ENCODE measurements at regions not wholly inside any gene's neighbourhood (a gene's known extent, or its start where the extent isn't known, plus 50 kb on each side); places are given as distances from the start of the nearest gene placed in this dataset.

GRCh38 chr12:30874455-30875321 lies 51.9 kb upstream of the TSPAN11 start:
- no peak overlapping the region for H2AFZ ChIP-seq (ENCODE audit: low read depth, low read length)
- H3K36me3 ChIP-seq (ENCODE audit: insufficient read depth, low read length): no peaks in the 10 kb centered on the region
- H3K27me3 ChIP-seq (ENCODE audit: insufficient read depth, low read length): no peaks in the 10 kb centered on the region
- no peak overlapping the region for H3K4me3 ChIP-seq (ENCODE audit: low read length)
- no peaks in the 10 kb centered on the region for H3K4me1 ChIP-seq (ENCODE audit: insufficient read depth, low read length)
- no peaks in the 10 kb centered on the region for H3K9me3 ChIP-seq (ENCODE audit: low read length)

GRCh38 chr12:30870491-30871265 lies 55.9 kb upstream of the TSPAN11 start:
- Histone ChIP-seq H3K4me3 (ENCODE audit: low read length) (no peak overlapping the region), H3K36me3 (ENCODE audit: insufficient read depth, low read length) (no peaks in the 10 kb centered on the region), H2AFZ (ENCODE audit: low read depth, low read length) (no peak overlapping the region)

DNA sequence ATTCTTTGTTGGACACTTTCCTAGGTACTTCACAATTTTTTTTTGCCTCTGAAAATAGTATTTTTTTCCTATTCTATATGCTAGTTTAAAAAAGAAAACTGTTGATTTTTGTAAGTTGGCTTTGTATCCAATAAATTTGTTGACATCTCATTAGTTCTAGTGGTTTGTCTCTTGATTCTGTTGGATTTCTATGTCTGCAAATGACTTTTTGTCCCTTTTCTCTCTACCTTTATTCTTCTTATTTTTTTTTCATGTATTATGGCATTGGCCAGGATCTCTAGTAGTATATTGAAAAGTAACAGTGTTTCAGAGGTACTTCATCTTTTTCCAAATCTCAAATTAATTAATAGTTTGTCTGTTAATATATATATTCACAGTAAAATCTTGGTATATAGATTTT lies 59.1 kb upstream of the TSPAN11 start:
- peaks cover 3% of the 10 kb centered on the region for H3K27me3 ChIP-seq (ENCODE audit: insufficient read depth, low read length)
- H2AFZ ChIP-seq (ENCODE audit: low read depth, low read length): no peak overlapping the region
- no peaks in the 10 kb centered on the region for H3K36me3 ChIP-seq (ENCODE audit: insufficient read depth, low read length)
- no peaks in the 10 kb centered on the region for H3K4me1 ChIP-seq (ENCODE audit: insufficient read depth, low read length)
- H3K9me3 ChIP-seq (ENCODE audit: low read length): no peaks in the 10 kb centered on the region
- no peak overlapping the region for H3K4me3 ChIP-seq (ENCODE audit: low read length)

More at GRCh38 chr12:30870491-30871265, 55.9 kb upstream of the TSPAN11 start:
- Histone ChIP-seq H3K9me3 (ENCODE audit: low read length) (no peaks in the 10 kb centered on the region), H3K4me1 (ENCODE audit: insufficient read depth, low read length) (no peaks in the 10 kb centered on the region), H3K27me3 (ENCODE audit: insufficient read depth, low read length) (peaks cover 3% of the 10 kb centered on the region)

- no peak overlapping the region for H2AFZ ChIP-seq (ENCODE audit: low read depth, low read length)
- no peaks in the 10 kb centered on the region for H3K36me3 ChIP-seq (ENCODE audit: insufficient read depth, low read length)
- no peaks in the 10 kb centered on the region for H3K9me3 ChIP-seq (ENCODE audit: low read length)
- peaks cover 3% of the 10 kb centered on the region for H3K27me3 ChIP-seq (ENCODE audit: insufficient read depth, low read length)
- H3K4me1 ChIP-seq (ENCODE audit: insufficient read depth, low read length): no peaks in the 10 kb centered on the region
- H3K4me3 ChIP-seq (ENCODE audit: low read length): no peak overlapping the region
These were observed 60.3 kb upstream of the TSPAN11 start for GRCh38 chr12:30866256-30866655.

DNA sequence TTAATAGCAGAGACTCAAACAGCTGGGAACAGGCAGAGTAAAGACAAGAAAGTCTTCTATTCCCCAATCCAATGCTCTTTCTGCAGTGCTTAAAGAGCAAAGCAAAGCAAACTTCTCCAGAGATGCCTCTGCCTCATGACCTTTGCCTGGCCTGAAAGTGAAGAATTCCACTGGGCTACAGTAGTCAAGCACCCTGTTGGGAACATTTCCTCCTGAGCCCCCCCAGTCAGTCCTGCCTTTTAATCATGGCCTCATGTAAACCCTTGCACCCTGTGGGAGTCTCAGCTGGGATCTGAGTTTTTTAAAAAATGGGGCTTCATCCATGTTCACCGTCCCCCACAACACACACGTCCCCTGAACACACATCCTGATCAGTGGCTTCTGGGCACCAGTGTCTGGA lies 62.7 kb upstream of the TSPAN11 start:
- Histone ChIP-seq H3K4me1 (ENCODE audit: insufficient read depth, low read length) (no peaks in the 10 kb centered on the region), H3K27me3 (ENCODE audit: insufficient read depth, low read length) (peaks cover 2% of the 10 kb centered on the region), H3K9me3 (ENCODE audit: low read length) (no peaks in the 10 kb centered on the region), H3K4me3 (ENCODE audit: low read length) (no peak overlapping the region), H3K36me3 (ENCODE audit: insufficient read depth, low read length) (no peaks in the 10 kb centered on the region), H2AFZ (ENCODE audit: low read depth, low read length) (no peak overlapping the region)

- Histone ChIP-seq H3K4me3 (ENCODE audit: low read length) (no peak overlapping the region), H3K36me3 (ENCODE audit: insufficient read depth, low read length) (no peaks in the 10 kb centered on the region), H2AFZ (ENCODE audit: low read depth, low read length) (no peak overlapping the region), H3K27me3 (ENCODE audit: insufficient read depth, low read length) (no peaks in the 10 kb centered on the region), H3K4me1 (ENCODE audit: insufficient read depth, low read length) (no peaks in the 10 kb centered on the region), H3K9me3 (ENCODE audit: low read length) (no peaks in the 10 kb centered on the region)
These were observed 64.1 kb upstream of the TSPAN11 start for GRCh38 chr12:30862486-30862885.

DNA sequence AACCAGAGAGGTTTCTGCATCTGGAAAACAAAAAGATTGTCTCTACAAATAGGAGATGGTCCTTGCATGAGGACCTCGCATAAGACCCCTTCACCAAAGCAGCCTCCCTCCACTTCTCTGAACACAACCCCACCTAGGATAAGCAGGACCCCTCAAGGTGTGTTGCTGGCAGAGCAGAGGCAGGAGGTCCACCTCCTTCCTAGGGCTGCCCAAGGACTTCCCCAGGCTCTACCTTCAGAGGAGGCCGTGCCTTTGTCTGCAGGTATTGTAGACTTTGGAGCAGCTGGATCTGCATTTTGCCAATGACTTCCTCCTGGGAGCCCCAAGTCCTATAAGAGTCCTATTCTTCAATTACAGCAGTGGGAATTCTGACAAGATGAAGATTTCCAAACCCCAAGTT lies 67.3 kb upstream of the TSPAN11 start:
- no peaks in the 10 kb centered on the region for H3K27me3 ChIP-seq (ENCODE audit: insufficient read depth, low read length)
- no peaks in the 10 kb centered on the region for H3K36me3 ChIP-seq (ENCODE audit: insufficient read depth, low read length)
- H3K9me3 ChIP-seq (ENCODE audit: low read length): no peaks in the 10 kb centered on the region

GRCh38 chr12:30858471-30858870 lies 68.1 kb upstream of the TSPAN11 start:
- Histone ChIP-seq H2AFZ (ENCODE audit: low read depth, low read length) (no peak overlapping the region), H3K4me3 (ENCODE audit: low read length) (no peak overlapping the region), H3K36me3 (ENCODE audit: insufficient read depth, low read length) (no peaks in the 10 kb centered on the region), H3K9me3 (ENCODE audit: low read length) (no peaks in the 10 kb centered on the region), H3K27me3 (ENCODE audit: insufficient read depth, low read length) (no peaks in the 10 kb centered on the region), H3K4me1 (ENCODE audit: insufficient read depth, low read length) (no peaks in the 10 kb centered on the region)

More for the DNA sequence above, 67.3 kb upstream of the TSPAN11 start:
- no peak overlapping the region for H3K4me3 ChIP-seq (ENCODE audit: low read length)
- H2AFZ ChIP-seq (ENCODE audit: low read depth, low read length): no peak overlapping the region
- H3K4me1 ChIP-seq (ENCODE audit: insufficient read depth, low read length): no peaks in the 10 kb centered on the region

GRCh38 chr12:30853561-30854133 lies 72.9 kb upstream of the TSPAN11 start:
- H3K9me3 ChIP-seq (ENCODE audit: low read length): no peaks in the 10 kb centered on the region
- H3K4me1 ChIP-seq (ENCODE audit: insufficient read depth, low read length): peaks cover 9% of the 10 kb centered on the region
- H3K4me3 ChIP-seq (ENCODE audit: low read length): no peak overlapping the region
- H2AFZ ChIP-seq (ENCODE audit: low read depth, low read length): no peak overlapping the region
- peaks cover 3% of the 10 kb centered on the region for H3K27me3 ChIP-seq (ENCODE audit: insufficient read depth, low read length)
- no peaks in the 10 kb centered on the region for H3K36me3 ChIP-seq (ENCODE audit: insufficient read depth, low read length)

- H2AFZ ChIP-seq (ENCODE audit: low read depth, low read length): no peak overlapping the region
These were observed 75.9 kb upstream of the TSPAN11 start for GRCh38 chr12:30850684-30851083.

DNA sequence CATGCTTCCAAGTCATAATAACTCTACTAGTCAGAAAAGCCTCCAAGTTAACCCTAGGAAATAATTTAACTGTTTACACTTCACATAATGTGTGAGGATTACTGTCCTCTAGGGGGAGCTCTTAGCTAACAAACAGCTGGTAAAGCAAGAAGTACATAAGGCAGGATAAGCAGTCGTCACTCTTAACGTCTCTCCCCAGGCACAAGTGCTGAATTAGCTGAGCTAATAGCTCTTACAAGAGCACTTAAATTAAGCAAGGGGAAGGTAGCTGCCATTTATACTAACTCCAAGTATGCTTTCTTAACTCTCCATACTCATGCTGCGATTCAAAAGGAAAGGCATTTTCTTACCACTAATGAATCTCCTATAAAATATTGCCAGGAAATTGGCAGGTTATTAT lies 79.3 kb upstream of the TSPAN11 start:
- Histone ChIP-seq H3K9me3 (ENCODE audit: low read length) (no peaks in the 10 kb centered on the region), H2AFZ (ENCODE audit: low read depth, low read length) (no peak overlapping the region), H3K27me3 (ENCODE audit: insufficient read depth, low read length) (peaks cover 17% of the 10 kb centered on the region), H3K4me3 (ENCODE audit: low read length) (no peak overlapping the region), H3K36me3 (ENCODE audit: insufficient read depth, low read length) (no peaks in the 10 kb centered on the region), H3K4me1 (ENCODE audit: insufficient read depth, low read length) (peaks cover 9% of the 10 kb centered on the region)

More at GRCh38 chr12:30850684-30851083, 75.9 kb upstream of the TSPAN11 start:
- peaks cover 11% of the 10 kb centered on the region for H3K27me3 ChIP-seq (ENCODE audit: insufficient read depth, low read length)
- peaks cover 9% of the 10 kb centered on the region for H3K4me1 ChIP-seq (ENCODE audit: insufficient read depth, low read length)
- no peaks in the 10 kb centered on the region for H3K36me3 ChIP-seq (ENCODE audit: insufficient read depth, low read length)
- no peaks in the 10 kb centered on the region for H3K9me3 ChIP-seq (ENCODE audit: low read length)
- H3K4me3 ChIP-seq (ENCODE audit: low read length): no peak overlapping the region

GRCh38 chr12:30846776-30847175 lies 79.8 kb upstream of the TSPAN11 start:
- peaks cover 17% of the 10 kb centered on the region for H3K27me3 ChIP-seq (ENCODE audit: insufficient read depth, low read length)
- H3K9me3 ChIP-seq (ENCODE audit: low read length): no peaks in the 10 kb centered on the region

GRCh38 chr12:30845676-30846075 lies 80.9 kb upstream of the TSPAN11 start:
- peaks cover 17% of the 10 kb centered on the region for H3K27me3 ChIP-seq (ENCODE audit: insufficient read depth, low read length)
- no peaks in the 10 kb centered on the region for H3K36me3 ChIP-seq (ENCODE audit: insufficient read depth, low read length)
- no peak overlapping the region for H2AFZ ChIP-seq (ENCODE audit: low read depth, low read length)
- H3K4me1 ChIP-seq (ENCODE audit: insufficient read depth, low read length): peaks cover 1% of the 10 kb centered on the region
- no peak overlapping the region for H3K4me3 ChIP-seq (ENCODE audit: low read length)
- H3K9me3 ChIP-seq (ENCODE audit: low read length): no peaks in the 10 kb centered on the region

More at GRCh38 chr12:30846776-30847175, 79.8 kb upstream of the TSPAN11 start:
- Histone ChIP-seq H3K4me1 (ENCODE audit: insufficient read depth, low read length) (peaks cover 4% of the 10 kb centered on the region), H3K36me3 (ENCODE audit: insufficient read depth, low read length) (no peaks in the 10 kb centered on the region), H2AFZ (ENCODE audit: low read depth, low read length) (no peak overlapping the region), H3K4me3 (ENCODE audit: low read length) (no peak overlapping the region)

Measured in neuron (in vitro differentiated cells).